Kidney (tissue), 13 donors: ENCODE measurements at regions not wholly inside any gene's neighbourhood (a gene's known extent, or its start where the extent isn't known, plus 50 kb on each side); places are given as distances from the start of the nearest gene placed in this dataset.

ENCODE experiments used
- DNase-seq, 5 donors: peaks; one replicate each; pipeline ENCODE4 v3.0.0-alpha.2; 2013 to 2020
- FAIRE-seq: peaks from 2 replicates; lab custom pipeline; 2012; peaks lifted over from hg19 to GRCh38; lab: Jason Lieb, UNC
- H3K27ac ChIP-seq, 2 donors: one replicate each; pipeline ENCODE4 v1.7.0; 2013; ENCODE audit warnings: low read depth in 2 of 2, low read length in 2 of 2, inconsistent platforms in 1 of 2
- H3K27me3 ChIP-seq: one replicate; pipeline ENCODE4 v1.7.1; 2013; ENCODE audit warnings: low read length, inconsistent platforms; ENCODE audit not compliant: control insufficient read depth, insufficient read depth
- H3K36me3 ChIP-seq, 3 donors: one replicate each; pipeline versions ENCODE4 v1.7.0 to v1.7.1; 2013; ENCODE audit warnings: low read length in 3 of 3, control low read depth in 1 of 3, inconsistent platforms in 1 of 3; ENCODE audit not compliant: insufficient read depth in 3 of 3, control insufficient read depth in 2 of 3
- H3K4me1 ChIP-seq, 3 donors: one replicate each; pipeline versions ENCODE4 v1.7.0 to v1.7.1; 2013; ENCODE audit warnings: low read length in 3 of 3, inconsistent platforms in 1 of 3, low read depth in 1 of 3; ENCODE audit not compliant: control insufficient read depth in 2 of 3, insufficient read depth in 2 of 3
- H3K4me3 ChIP-seq, 3 donors: one replicate each; pipeline versions ENCODE4 v1.7.0 to v1.8.1; 2013; ENCODE audit warnings: low read length in 3 of 3, control low read depth in 1 of 3, inconsistent platforms in 1 of 3
- H3K9ac ChIP-seq, 3 donors: one replicate each; pipeline versions ENCODE4 v1.7.0 to v1.7.1; 2013; ENCODE audit warnings: low read length in 3 of 3, control low read depth in 1 of 3, inconsistent platforms in 1 of 3
- H3K9me3 ChIP-seq, 3 donors: one replicate each; pipeline versions ENCODE4 v1.7.0 to v1.7.1; 2013; ENCODE audit warnings: low read length in 3 of 3, control low read depth in 1 of 3, inconsistent platforms in 1 of 3; ENCODE audit not compliant: control insufficient read depth in 2 of 3, insufficient read depth in 1 of 3
- CTCF ChIP-seq: IDR thresholded peaks from 3 replicates; pipeline ENCODE4 v1.5.1; 2012; ENCODE audit warnings: mild to moderate bottlenecking, moderate library complexity, borderline replicate concordance; ENCODE audit not compliant: insufficient read depth; ENCODE audit errors: extremely low read depth
- intact Hi-C: fragments of 100-400 bp; cut with DNase I; formaldehyde crosslinking; loops from one replicate; pipeline ENCODE4 v1.11.1; 2022
- donor health status: control.
- donor health status: control.
- donor health status: control.
- donor health status: control.
- donor health status: control.
- donor health status: DM: yes; HTN: yes; CAD: no.
- donor health status: Normal renal cell carcinoma (clear cell type).

DNA sequence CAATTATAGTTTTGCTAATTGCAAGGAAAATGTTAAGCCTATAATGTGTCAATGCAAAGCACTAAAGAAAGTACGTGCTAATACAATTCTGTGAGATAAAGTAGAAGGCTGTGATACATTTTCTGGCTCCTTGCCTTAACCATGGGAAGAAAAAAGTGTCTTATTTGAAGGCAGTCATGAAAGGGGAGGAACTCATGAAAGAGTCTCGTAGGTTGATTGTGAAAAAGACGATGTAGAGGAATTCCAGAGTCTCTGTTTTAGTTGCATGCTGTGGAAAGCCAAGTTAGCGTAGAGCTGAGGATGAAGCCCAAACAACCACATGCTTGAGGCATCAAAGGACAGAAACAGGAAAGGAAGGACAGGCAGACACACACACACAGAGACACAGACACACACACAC, 214.1 kb downstream of the MEIS1 start:
- intact Hi-C loops, result no loop called here
- no peak for FAIRE-seq
- TF ChIP-seq CTCF, result no peak

DNA sequence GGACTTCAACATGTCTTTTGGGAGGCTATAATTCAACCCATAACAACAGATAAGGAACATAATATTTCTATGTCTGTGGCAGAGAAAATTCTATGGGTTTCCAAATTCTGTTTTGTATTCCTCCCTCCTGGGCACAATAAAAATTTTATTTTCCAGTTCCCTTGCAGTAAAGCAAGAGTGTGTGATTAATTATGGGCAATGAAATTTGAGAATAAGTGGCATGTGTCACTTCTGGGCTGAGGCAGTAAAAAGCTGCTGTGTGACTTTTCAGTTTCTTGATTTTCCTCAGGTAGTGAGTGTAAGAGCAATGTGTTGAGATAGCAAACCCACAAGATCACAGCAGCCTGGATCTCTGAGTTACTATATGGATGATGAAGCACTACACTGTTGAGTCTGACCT, 216.4 kb downstream of the MEIS1 start:
- Histone ChIP-seq H3K4me1 (no peaks in the 10 kb centered on the region), H3K9me3 (no peaks in the 10 kb centered on the region), H3K4me3 (no peak overlapping the region), H3K36me3 (no peaks in the 10 kb centered on the region), H3K27ac (no peak overlapping the region), H3K27me3 (no peaks in the 10 kb centered on the region), H3K9ac (no peak overlapping the region)
- DNase-seq (no peak), FAIRE-seq (no peak)
- no peak for TF ChIP-seq CTCF
- intact Hi-C loops, result no loop called here

More for the DNA sequence above, 214.1 kb downstream of the MEIS1 start:
- DNase-seq, result no peak
- Histone ChIP-seq H3K4me1 (no peaks in the 10 kb centered on the region), H3K4me3 (no peak overlapping the region), H3K36me3 (no peaks in the 10 kb centered on the region), H3K9ac (no peak overlapping the region), H3K27me3 (no peaks in the 10 kb centered on the region), H3K9me3 (no peaks in the 10 kb centered on the region), H3K27ac (no peak overlapping the region)

DNA sequence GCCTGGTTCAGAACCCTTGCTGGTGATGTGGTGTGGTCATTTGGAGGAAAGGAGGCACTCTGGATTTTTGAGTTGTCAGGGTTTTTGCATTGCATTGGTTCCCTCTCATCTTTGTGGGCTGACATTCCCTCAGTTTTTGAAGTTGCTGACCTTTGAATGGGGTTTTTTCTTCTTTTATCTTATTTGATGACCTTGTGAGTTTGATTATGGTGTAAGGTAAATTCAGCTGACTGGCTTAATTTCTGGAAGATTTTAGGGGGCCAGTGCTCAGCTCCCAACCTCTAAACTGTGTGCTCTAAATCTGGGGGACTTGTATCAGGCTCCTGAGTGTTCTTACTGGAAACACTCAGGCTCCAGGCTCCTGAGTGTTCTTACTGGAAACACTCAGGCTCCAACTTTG, 225.9 kb downstream of the MEIS1 start:
- Histone ChIP-seq H3K9me3 (peaks cover 0 to 6% (median 2%) of the 10 kb centered on the region in 3 donors), H3K27ac (no peak overlapping the region), H3K9ac (no peak overlapping the region), H3K27me3 (no peaks in the 10 kb centered on the region), H3K4me1 (no peaks in the 10 kb centered on the region), H3K4me3 (no peak overlapping the region), H3K36me3 (no peaks in the 10 kb centered on the region)
- no peak for FAIRE-seq
- no peak for DNase-seq
- intact Hi-C loops, result no loop called here
- TF ChIP-seq CTCF, result no peak
